ENCODE measurements at regions not wholly inside any gene's neighbourhood (a gene's known extent, or its start where the extent isn't known, plus 50 kb on each side); places are given as distances from the start of the nearest gene placed in this dataset.

GRCh38 chr4:188988131-188988530 lies 848.9 kb downstream of the TRIML1 start:
- WGBS, 2 donors = 81% methylated on average over 8 of the region's 8 CpGs
- no peak for DNase-seq (ENCODE audit: low spot score in 2 of 2)
- H3K4me3 ChIP-seq (ENCODE audit: low read depth, poor library complexity, severe bottlenecking) = no peak overlapping the region
- intact Hi-C loops (cut with DNase I; ENCODE audit: low total_unique reads) = no loop called here
- TF ChIP-seq CTCF (IDR thresholded peaks at IDR 0.05) (no peak), POLR2A (IDR thresholded peaks at IDR 0.05) (no peak)

- intact Hi-C loops (cut with DNase I; ENCODE audit: low total_unique reads) = no loop called here
- DNase-seq (ENCODE audit: low spot score in 2 of 2) = no peak
- H3K4me3 ChIP-seq (ENCODE audit: low read depth, poor library complexity, severe bottlenecking) = no peak overlapping the region
- TF ChIP-seq CTCF (IDR thresholded peaks at IDR 0.05) (no peak), POLR2A (IDR thresholded peaks at IDR 0.05) (no peak)
- 40 to 48% methylated on average over 3 of the region's 3 CpGs for WGBS, 2 donors
These were observed 850.1 kb downstream of the TRIML1 start for GRCh38 chr4:188989371-188989770.

- intact Hi-C loops (cut with DNase I; ENCODE audit: low total_unique reads) = no loop called here
- no peak for TF ChIP-seq CTCF (IDR thresholded peaks at IDR 0.05)
- TF ChIP-seq POLR2A (IDR thresholded peaks at IDR 0.05) = no peak
- no peak overlapping the region for H3K4me3 ChIP-seq (ENCODE audit: low read depth, poor library complexity, severe bottlenecking)
- WGBS, 2 donors = 75 to 82% methylated on average over 1 of the region's 1 CpG
- DNase-seq (ENCODE audit: low spot score in 2 of 2) = no peak
These were observed 853.5 kb downstream of the TRIML1 start for GRCh38 chr4:188992706-188993105.

GRCh38 chr4:188993871-188994270 lies 854.6 kb downstream of the TRIML1 start:
- WGBS, 2 donors = 68 to 77% methylated on average over 6 of the region's 6 CpGs

GRCh38 chr4:189001283-189001970 lies 862.2 kb downstream of the TRIML1 start:
- TF ChIP-seq POLR2A (IDR thresholded peaks at IDR 0.05) (no peak), CTCF (IDR thresholded peaks at IDR 0.05) (no peak)
- 90 to 95% methylated on average over 12 of the region's 12 CpGs for WGBS, 2 donors
- no peak overlapping the region for H3K4me3 ChIP-seq (ENCODE audit: low read depth, poor library complexity, severe bottlenecking)
- intact Hi-C loops (cut with DNase I; ENCODE audit: low total_unique reads) = no loop called here
- no peak for DNase-seq (ENCODE audit: low spot score in 2 of 2)

More at GRCh38 chr4:188993871-188994270, 854.6 kb downstream of the TRIML1 start:
- intact Hi-C loops (cut with DNase I; ENCODE audit: low total_unique reads) = no loop called here
- no peak for DNase-seq (ENCODE audit: low spot score in 2 of 2)
- no peak overlapping the region for H3K4me3 ChIP-seq (ENCODE audit: low read depth, poor library complexity, severe bottlenecking)
- TF ChIP-seq POLR2A (IDR thresholded peaks at IDR 0.05) (no peak), CTCF (IDR thresholded peaks at IDR 0.05) (no peak)

GRCh38 chr4:189001971-189002450 lies 862.8 kb downstream of the TRIML1 start:
- H3K4me3 ChIP-seq (ENCODE audit: low read depth, poor library complexity, severe bottlenecking) = no peak overlapping the region
- TF ChIP-seq CTCF (IDR thresholded peaks at IDR 0.05) = no peak
- no peak for TF ChIP-seq POLR2A (IDR thresholded peaks at IDR 0.05)
- DNase-seq (ENCODE audit: low spot score in 2 of 2) = no peak
- 86 to 88% methylated on average over 10 to 15 of the region's 15 CpGs for WGBS, 2 donors
- intact Hi-C loops (cut with DNase I; ENCODE audit: low total_unique reads) = no loop called here

Measured in lower leg skin (tissue), 4 donors.